GM18507 (cell line): ENCODE measurements at regions not wholly inside any gene's neighbourhood (a gene's known extent, or its start where the extent isn't known, plus 50 kb on each side); places are given as distances from the start of the nearest gene placed in this dataset.
"Not testable (repeated sequence)": the region's sequence is repeated elsewhere in the genome, so short reads cannot be mapped to it uniquely, and the experiment has no call there.

ENCODE experiments used
- DNase-seq: peaks from one replicate; pipeline ENCODE4 v3.0.0; 2011; ENCODE audit warnings: low read depth; ENCODE audit not compliant: insufficient read length; ENCODE audit errors: extremely low spot score
- FAIRE-seq: peaks from 2 replicates; lab custom pipeline; 2011; peaks lifted over from hg19 to GRCh38; lab: Jason Lieb, UNC

- FAIRE-seq: no peak
- no peak for DNase-seq
Observed at GRCh38 chr2:182621810-182622209, 94.2 kb upstream of the DNAJC10 start.

GRCh38 chr2:182622231-182622630 lies 93.8 kb upstream of the DNAJC10 start:
- DNase-seq (no peak), FAIRE-seq (no peak)

GRCh38 chr2:182625814-182626213 lies 90.2 kb upstream of the DNAJC10 start:
- no peak for DNase-seq
- FAIRE-seq: no peak

- DNase-seq (no peak), FAIRE-seq (no peak)
Observed at GRCh38 chr2:182628916-182629315, 87.1 kb upstream of the DNAJC10 start.

GRCh38 chr2:182630207-182630606 lies 85.8 kb upstream of the DNAJC10 start:
- DNase-seq: no peak

GRCh38 chr2:182631299-182631698 lies 84.8 kb upstream of the DNAJC10 start:
- no peak for DNase-seq

More at GRCh38 chr2:182630207-182630606, 85.8 kb upstream of the DNAJC10 start:
- FAIRE-seq: no peak

DNA sequence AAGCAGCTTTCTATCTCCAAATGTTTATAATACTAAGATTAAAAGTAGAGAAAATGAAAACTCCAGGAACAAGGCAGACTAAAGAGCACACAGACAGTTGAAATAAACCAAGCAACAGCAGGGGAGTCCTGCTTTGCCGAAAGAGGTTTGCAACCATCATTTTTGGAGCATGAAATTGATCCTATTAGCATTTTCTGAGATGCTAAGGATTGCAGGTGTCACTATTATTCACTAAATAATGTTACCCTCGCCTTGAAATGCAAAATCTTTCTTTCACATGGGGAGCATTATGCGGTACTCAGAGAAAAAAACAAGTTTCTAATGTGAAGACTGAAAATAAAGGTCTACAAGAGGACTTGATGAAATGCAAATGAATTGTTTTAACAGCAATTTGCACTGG lies 81.7 kb upstream of the DNAJC10 start:
- no peak for DNase-seq
- no peak for FAIRE-seq

More at GRCh38 chr2:182631299-182631698, 84.8 kb upstream of the DNAJC10 start:
- FAIRE-seq: no peak

DNA sequence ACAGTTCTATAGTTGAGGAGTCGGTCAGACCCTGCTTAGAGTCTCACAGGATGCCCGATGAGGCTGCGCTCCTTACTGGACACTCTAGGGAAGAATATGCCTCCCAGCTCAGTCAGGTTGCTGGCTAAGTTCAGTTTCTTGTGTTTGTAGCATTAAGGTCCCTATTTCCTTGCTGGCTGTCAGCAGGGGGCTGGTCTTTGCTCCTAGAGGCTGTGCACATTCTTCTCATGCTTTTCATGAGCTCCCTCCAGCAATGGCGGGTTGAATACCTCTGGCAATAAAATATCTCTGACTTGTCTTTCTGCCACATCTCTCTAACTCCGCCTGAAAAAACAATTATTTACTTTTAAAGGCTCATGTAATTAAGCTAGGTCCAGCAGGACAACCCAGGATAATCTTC lies 79.4 kb upstream of the DNAJC10 start:
- FAIRE-seq (no peak), DNase-seq (no peak)

- FAIRE-seq (no peak), DNase-seq (no peak)
Observed at GRCh38 chr2:182638667-182639066, 77.4 kb upstream of the DNAJC10 start.

DNA sequence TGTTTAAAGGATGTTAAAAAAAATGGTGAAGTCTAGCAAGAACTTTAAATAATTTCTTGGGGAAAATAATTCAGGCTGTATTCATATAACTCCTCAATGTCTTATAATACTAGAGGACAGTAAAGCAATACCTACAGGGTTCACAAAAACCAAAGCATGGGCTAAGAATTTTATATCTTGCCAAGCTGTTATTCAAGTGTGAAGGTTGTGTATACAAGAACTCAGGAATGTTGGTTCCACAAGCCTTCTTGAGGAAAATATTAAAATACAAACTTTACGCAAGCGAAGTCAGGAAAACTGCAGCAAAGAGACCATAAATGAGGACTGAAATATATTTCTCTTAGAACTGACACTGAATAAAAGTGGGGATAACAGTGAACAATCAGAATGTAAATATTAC lies 76.1 kb upstream of the DNAJC10 start:
- DNase-seq (no peak), FAIRE-seq (no peak)

DNA sequence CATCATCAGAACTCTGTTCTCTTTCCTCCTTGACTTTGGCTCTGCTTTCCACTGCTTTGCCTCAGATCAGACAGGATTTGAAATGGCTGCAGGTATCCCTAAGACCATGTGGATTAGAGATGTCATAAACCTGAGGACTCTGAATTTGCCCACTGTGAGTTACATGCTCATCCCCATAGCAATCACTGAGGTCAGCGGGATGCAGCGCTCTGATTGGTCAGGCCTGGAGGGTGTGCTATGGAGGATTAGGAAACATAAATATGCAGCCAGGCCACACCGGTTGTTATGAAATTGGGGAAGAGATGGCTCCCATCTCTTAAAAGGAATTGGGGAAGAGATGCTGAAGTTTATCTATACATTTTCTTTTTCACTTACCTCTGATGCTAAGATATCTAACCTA lies 73.7 kb upstream of the DNAJC10 start:
- DNase-seq: no peak
- peak; percentile 74 for FAIRE-seq

GRCh38 chr2:182646763-182647498 lies 69.1 kb upstream of the DNAJC10 start:
- DNase-seq (no peak), FAIRE-seq (no peak)

DNA sequence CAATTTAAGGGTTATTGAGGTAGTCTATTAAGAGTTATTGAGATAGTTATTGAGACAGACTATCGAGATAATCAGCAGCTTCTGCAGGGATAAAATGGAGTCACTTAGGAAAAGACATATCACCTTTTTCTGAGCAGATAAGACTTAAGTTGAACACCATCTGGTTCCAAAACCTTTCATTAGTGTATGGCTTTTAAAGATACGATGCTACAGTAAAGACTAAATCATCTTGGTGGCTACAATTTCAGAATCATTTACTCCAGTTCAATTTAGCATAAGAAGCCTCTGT lies 68.6 kb upstream of the DNAJC10 start:
- no peak for FAIRE-seq

DNA sequence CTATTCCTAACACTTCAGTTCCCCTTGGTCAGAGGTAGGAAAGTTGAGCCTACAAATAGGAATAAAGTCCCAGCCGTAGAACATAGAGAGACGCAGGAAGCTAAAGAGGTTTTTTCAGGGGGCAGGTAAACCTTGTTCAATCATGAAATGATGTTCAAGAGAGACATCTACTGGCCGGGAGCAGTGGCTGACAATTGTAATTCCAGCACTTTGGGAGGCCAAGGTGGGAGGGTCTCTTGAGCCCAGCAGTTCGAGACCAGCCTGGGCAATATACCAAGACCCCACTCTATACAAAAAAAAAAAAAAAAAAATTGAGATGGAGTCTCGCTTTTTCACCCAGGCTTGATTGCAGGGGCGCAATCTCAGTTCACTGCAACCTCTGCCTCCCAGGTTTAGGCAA lies 66.7 kb upstream of the DNAJC10 start:
- DNase-seq: no peak
- peak; percentile 53 for FAIRE-seq

More for the DNA sequence above, 68.6 kb upstream of the DNAJC10 start:
- DNase-seq: no peak

DNA sequence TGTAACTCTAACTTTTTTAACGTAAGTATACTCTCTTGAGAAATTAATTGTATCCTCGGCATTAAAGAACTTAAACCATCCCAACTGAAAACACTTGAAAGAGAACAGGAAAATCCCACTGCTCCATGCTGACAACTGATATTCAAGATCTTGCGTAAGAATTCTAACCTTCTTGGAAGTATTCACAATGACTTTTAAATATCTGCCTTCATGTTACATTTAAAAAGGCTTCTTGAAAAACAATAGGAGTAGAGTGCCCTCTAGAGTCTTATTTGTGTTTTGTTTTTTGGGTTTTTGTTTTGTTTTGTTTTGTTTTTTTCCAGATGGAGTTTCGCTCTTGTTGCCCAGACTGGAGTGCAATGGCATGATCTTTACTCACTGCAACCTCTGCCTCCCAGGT lies 65.4 kb upstream of the DNAJC10 start:
- FAIRE-seq (peak; percentile 82), DNase-seq (no peak)

DNA sequence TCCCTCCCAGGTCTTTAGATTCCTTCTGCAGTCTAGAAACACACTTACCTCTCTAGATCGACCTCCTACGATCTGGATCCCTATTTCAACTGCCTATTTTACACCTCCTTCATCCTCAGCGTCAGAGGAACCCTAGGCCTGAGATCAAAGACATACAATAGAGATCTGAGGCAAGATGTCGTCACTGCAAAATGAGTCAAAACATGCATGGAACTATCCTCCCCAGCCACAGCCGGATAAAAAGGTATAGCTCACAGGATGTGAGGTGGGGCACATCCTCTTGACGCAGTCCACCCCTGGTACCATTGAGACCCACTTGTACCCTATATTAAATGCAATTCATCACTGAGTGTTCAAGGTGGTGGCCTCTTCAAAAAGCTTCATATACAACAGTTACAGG lies 63.7 kb upstream of the DNAJC10 start:
- FAIRE-seq (no peak), DNase-seq (no peak)

DNA sequence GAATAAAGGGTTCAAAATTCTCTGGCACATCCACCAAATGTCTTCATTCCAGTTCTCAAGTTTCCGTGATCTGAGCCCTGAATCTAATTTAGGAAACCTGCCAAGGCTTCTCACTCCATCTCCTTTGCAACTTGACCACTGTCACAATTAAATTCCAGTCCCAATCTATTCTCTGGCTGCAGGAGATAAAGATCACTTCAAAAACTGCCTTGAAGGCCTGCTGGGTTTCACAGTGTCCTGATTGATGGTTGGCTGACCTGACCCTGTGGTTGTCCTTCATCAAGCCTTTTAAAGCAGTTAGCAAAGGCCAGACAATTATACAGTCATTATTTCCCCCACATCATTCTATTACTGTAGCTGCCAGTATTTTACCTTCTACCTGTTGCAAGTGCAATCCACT lies 60.3 kb upstream of the DNAJC10 start:
- no peak for DNase-seq

GRCh38 chr2:182664212-182664611 lies 51.8 kb upstream of the DNAJC10 start:
- DNase-seq: no peak
- no peak for FAIRE-seq

More for the DNA sequence above, 60.3 kb upstream of the DNAJC10 start:
- FAIRE-seq: no peak

- FAIRE-seq, DNase-seq: not testable (repeated sequence)
Observed at GRCh38 chr2:182665500-182665899, 50.6 kb upstream of the DNAJC10 start.
